ENCODE measurements at regions not wholly inside any gene's neighbourhood (a gene's known extent, or its start where the extent isn't known, plus 50 kb on each side); places are given as distances from the start of the nearest gene placed in this dataset.

GRCh38 chr1:209042413-209042812 is 541.1 kb upstream of the CAMK1G start:
- Mint-ChIP-seq H3K27ac (no peak overlapping the region), H3K4me1 (no peaks in the 10 kb centered on the region), H3K9me3 (no peaks in the 10 kb centered on the region), H3K27me3 (ENCODE audit: insufficient read depth, low read depth, poor library complexity) (no peaks in the 10 kb centered on the region), H3K4me3 (no peak overlapping the region), H3K36me3 (ENCODE audit: low read depth) (no peaks in the 10 kb centered on the region)
- Histone ChIP-seq H3K9me2 (ENCODE audit: insufficient read depth) (no peaks in the 10 kb centered on the region), H3K36me3 (ENCODE audit: insufficient read depth) (no peaks in the 10 kb centered on the region), H2AFZ (no peak overlapping the region), H3K4me2 (no peak overlapping the region), H4K20me1 (replicated peaks; ENCODE audit: insufficient read depth) (no peaks in the 10 kb centered on the region), H3K27ac (ENCODE audit: low read depth) (no peak overlapping the region), H3F3A (replicated peaks; ENCODE audit: low read depth) (no peaks in the 10 kb centered on the region), H3K79me2 (replicated peaks; ENCODE audit: insufficient read depth) (no peaks in the 10 kb centered on the region), H3K27me3 (ENCODE audit: insufficient read depth) (no peaks in the 10 kb centered on the region), H3K4me3 (no peak overlapping the region), H3K4me1 (ENCODE audit: insufficient read depth) (no peaks in the 10 kb centered on the region)
- DNase-seq (ENCODE audit: low spot score) (no peak), ATAC-seq (no peak)
- no peak for TF ChIP-seq EZH2 (IDR thresholded peaks at IDR 0.05; ENCODE audit: low read depth, unreplicated experiment)
- TF ChIP-seq REST (IDR thresholded peaks at IDR 0.05; ENCODE audit: unreplicated experiment): no peak

GRCh38 chr1:209045331-209046057 is 538.0 kb upstream of the CAMK1G start:
- H3K27me3 ChIP-seq (ENCODE audit: insufficient read depth): peaks cover 11% of the 10 kb centered on the region
- H3K4me3 ChIP-seq: no peak overlapping the region
- Mint-ChIP-seq H3K27ac (no peak overlapping the region), H3K4me1 (peaks cover 5% of the 10 kb centered on the region; the same call in 2 of the 3 replicates), H3K4me3 (no peak overlapping the region), H3K36me3 (ENCODE audit: low read depth) (no peaks in the 10 kb centered on the region), H3K9me3 (no peaks in the 10 kb centered on the region), H3K27me3 (ENCODE audit: insufficient read depth, low read depth, poor library complexity) (peaks cover 10% of the 10 kb centered on the region)
- H3K79me2 ChIP-seq (replicated peaks; ENCODE audit: insufficient read depth): no peaks in the 10 kb centered on the region
- no peaks in the 10 kb centered on the region for H3F3A ChIP-seq (replicated peaks; ENCODE audit: low read depth)
- no peaks in the 10 kb centered on the region for H3K36me3 ChIP-seq (ENCODE audit: insufficient read depth)
- no peak overlapping the region for H3K27ac ChIP-seq (ENCODE audit: low read depth)
- no peak overlapping the region for H2AFZ ChIP-seq
- H3K9me2 ChIP-seq (ENCODE audit: insufficient read depth): no peaks in the 10 kb centered on the region
- DNase-seq (ENCODE audit: low spot score): no peak
- ATAC-seq: no peak
- peaks cover 4% of the 10 kb centered on the region; the same call in 1 of the 2 replicates for H3K4me1 ChIP-seq (ENCODE audit: insufficient read depth)
- H3K4me2 ChIP-seq: no peak overlapping the region
- no peaks in the 10 kb centered on the region for H4K20me1 ChIP-seq (replicated peaks; ENCODE audit: insufficient read depth)
- no peak for TF ChIP-seq EZH2phosphoT487 (IDR thresholded peaks at IDR 0.05; ENCODE audit: unreplicated experiment)
- no peak for TF ChIP-seq POLR2AphosphoS5 (IDR thresholded peaks at IDR 0.05; ENCODE audit: low read depth)
- no peak for TF ChIP-seq ZNF462 (CRISPR knock-in tag; IDR thresholded peaks at IDR 0.05)
- TF ChIP-seq EZH2 (IDR thresholded peaks at IDR 0.05; ENCODE audit: low read depth, unreplicated experiment): no peak
- no peak for TF ChIP-seq NANOG (IDR thresholded peaks at IDR 0.05; ENCODE audit: borderline replicate concordance)
- TF ChIP-seq CTCF (conservative IDR thresholded peaks at IDR 0.05; ENCODE audit: low read depth in 2 of 2): no peak

Measured in GM23338 (cell line).